Activated T-helper 2 cell treated with anti-CD3 and anti-CD28 coated beads, Interferon-gamma antibody, Interleukin-2, Interleukin-4, amounts not matched to agents 10 μg/mL and 5 μg/mL and 100 μg/mL, durations not matched to agents 14 hours and 24 hours and 36 hours (primary cell): ENCODE measurements at regions not wholly inside any gene's neighbourhood (a gene's known extent, or its start where the extent isn't known, plus 50 kb on each side); places are given as distances from the start of the nearest gene placed in this dataset.

Experiments used
- DNase-seq: peaks from one replicate; pipeline ENCODE4 v3.0.0; 2021; ENCODE audit warnings: low spot score
- H3K27ac Mint-ChIP-seq: one replicate; pipeline ENCODE4 v1.8.0; 2021; ENCODE audit warnings: mixed read lengths
- H3K27me3 Mint-ChIP-seq: one replicate; pipeline ENCODE4 v1.8.0; 2021; ENCODE audit warnings: low read depth, mixed read lengths
- H3K36me3 Mint-ChIP-seq: one replicate; pipeline ENCODE4 v1.8.0; 2021; ENCODE audit warnings: low read depth, mixed read lengths
- H3K4me1 Mint-ChIP-seq: one replicate; pipeline ENCODE4 v1.8.0; 2021; ENCODE audit warnings: low read depth, mixed read lengths
- H3K4me3 Mint-ChIP-seq: one replicate; pipeline ENCODE4 v1.8.0; 2021; ENCODE audit warnings: low read depth, mild to moderate bottlenecking, moderate library complexity, mixed read lengths
- H3K9me3 Mint-ChIP-seq: one replicate; pipeline ENCODE4 v1.8.0; 2021; ENCODE audit warnings: mixed read lengths
- intact Hi-C: fragments of 100-400 bp; cut with micrococcal nuclease; formaldehyde crosslinking; loops from one replicate; pipeline ENCODE4 v1.15.1; 2023

GRCh38 chr6:112752305-112752704, 405.2 kb downstream of the RFPL4B start:
- DNase-seq, result no peak
- Mint-ChIP-seq H3K9me3 (no peaks in the 10 kb centered on the region), H3K4me3 (no peak overlapping the region), H3K27me3 (no peaks in the 10 kb centered on the region), H3K4me1 (no peaks in the 10 kb centered on the region), H3K27ac (no peak overlapping the region), H3K36me3 (no peaks in the 10 kb centered on the region)
- intact Hi-C loops, result no loop called here

GRCh38 chr6:112752791-112753190, 405.7 kb downstream of the RFPL4B start:
- Mint-ChIP-seq H3K27me3 (no peaks in the 10 kb centered on the region), H3K4me3 (no peak overlapping the region), H3K4me1 (no peaks in the 10 kb centered on the region), H3K36me3 (no peaks in the 10 kb centered on the region), H3K9me3 (no peaks in the 10 kb centered on the region), H3K27ac (no peak overlapping the region)
- DNase-seq, result no peak
- intact Hi-C loops, result no loop called here

- Mint-ChIP-seq H3K4me3 (no peak overlapping the region), H3K9me3 (no peaks in the 10 kb centered on the region), H3K27me3 (no peaks in the 10 kb centered on the region), H3K36me3 (no peaks in the 10 kb centered on the region), H3K27ac (no peak overlapping the region), H3K4me1 (no peaks in the 10 kb centered on the region)
- DNase-seq, result no peak
- intact Hi-C loops, result no loop called here
Measured at GRCh38 chr6:112760831-112761230, 413.7 kb downstream of the RFPL4B start.

- no peak overlapping the region for H3K4me3 Mint-ChIP-seq
- no peak for DNase-seq
- no peaks in the 10 kb centered on the region for H3K9me3 Mint-ChIP-seq
- H3K36me3 Mint-ChIP-seq, result no peaks in the 10 kb centered on the region
- H3K4me1 Mint-ChIP-seq, result no peaks in the 10 kb centered on the region
- intact Hi-C loops, result no loop called here
- H3K27me3 Mint-ChIP-seq, result no peaks in the 10 kb centered on the region
- H3K27ac Mint-ChIP-seq, result no peak overlapping the region
Measured at GRCh38 chr6:112761740-112762139, 414.6 kb downstream of the RFPL4B start.

- Mint-ChIP-seq H3K27ac (no peak overlapping the region), H3K27me3 (no peaks in the 10 kb centered on the region), H3K4me3 (no peak overlapping the region), H3K9me3 (peaks cover 11% of the 10 kb centered on the region), H3K36me3 (no peaks in the 10 kb centered on the region), H3K4me1 (no peaks in the 10 kb centered on the region)
- DNase-seq, result no peak
- intact Hi-C loops, result no loop called here
Measured at GRCh38 chr6:112764377-112764776, 417.2 kb downstream of the RFPL4B start.

GRCh38 chr6:112770308-112770707, 423.2 kb downstream of the RFPL4B start:
- Mint-ChIP-seq H3K27me3 (no peaks in the 10 kb centered on the region), H3K4me1 (no peaks in the 10 kb centered on the region), H3K36me3 (no peaks in the 10 kb centered on the region), H3K4me3 (no peak overlapping the region), H3K27ac (no peak overlapping the region), H3K9me3 (peaks cover 11% of the 10 kb centered on the region)
- DNase-seq, result no peak
- intact Hi-C loops, result no loop called here

- intact Hi-C loops, result no loop called here
- no peak for DNase-seq
- Mint-ChIP-seq H3K27ac (no peak overlapping the region), H3K9me3 (peaks cover 6% of the 10 kb centered on the region), H3K27me3 (no peaks in the 10 kb centered on the region), H3K36me3 (no peaks in the 10 kb centered on the region), H3K4me1 (no peaks in the 10 kb centered on the region), H3K4me3 (no peak overlapping the region)
Measured at GRCh38 chr6:112773187-112773586, 426.1 kb downstream of the RFPL4B start.

GRCh38 chr6:112774319-112774718, 427.2 kb downstream of the RFPL4B start:
- intact Hi-C loops, result no loop called here
- DNase-seq, result no peak
- Mint-ChIP-seq H3K27me3 (no peaks in the 10 kb centered on the region), H3K4me3 (no peak overlapping the region), H3K9me3 (no peaks in the 10 kb centered on the region), H3K36me3 (no peaks in the 10 kb centered on the region), H3K27ac (no peak overlapping the region), H3K4me1 (no peaks in the 10 kb centered on the region)

GRCh38 chr6:112780498-112781096, 433.5 kb downstream of the RFPL4B start:
- H3K4me1 Mint-ChIP-seq, result no peaks in the 10 kb centered on the region
- no peaks in the 10 kb centered on the region for H3K9me3 Mint-ChIP-seq
- intact Hi-C loops, result loop anchor here (5.0 kb wide), 1 partner anchor 1077 kb away; the partner anchor contains the start of gene MARCKS
- H3K36me3 Mint-ChIP-seq, result no peaks in the 10 kb centered on the region
- H3K27me3 Mint-ChIP-seq, result no peaks in the 10 kb centered on the region
- H3K4me3 Mint-ChIP-seq, result no peak overlapping the region
- no peak overlapping the region for H3K27ac Mint-ChIP-seq
- DNase-seq, result no peak

GRCh38 chr6:112781241-112781640, 434.1 kb downstream of the RFPL4B start:
- Mint-ChIP-seq H3K36me3 (no peaks in the 10 kb centered on the region), H3K4me1 (no peaks in the 10 kb centered on the region), H3K27ac (no peak overlapping the region), H3K9me3 (no peaks in the 10 kb centered on the region), H3K27me3 (no peaks in the 10 kb centered on the region), H3K4me3 (no peak overlapping the region)
- no peak for DNase-seq
- intact Hi-C loops, result loop anchor here (5.0 kb wide), 1 partner anchor 1076 kb away; the partner anchor contains the start of gene MARCKS

GRCh38 chr6:112785408-112785807, 438.3 kb downstream of the RFPL4B start:
- Mint-ChIP-seq H3K9me3 (no peaks in the 10 kb centered on the region), H3K27me3 (no peaks in the 10 kb centered on the region), H3K4me3 (no peak overlapping the region), H3K27ac (no peak overlapping the region), H3K4me1 (no peaks in the 10 kb centered on the region), H3K36me3 (no peaks in the 10 kb centered on the region)
- no peak for DNase-seq
- intact Hi-C loops, result no loop called here

GRCh38 chr6:112786801-112787200, 439.7 kb downstream of the RFPL4B start:
- DNase-seq, result no peak
- intact Hi-C loops, result no loop called here
- H3K4me1 Mint-ChIP-seq, result no peaks in the 10 kb centered on the region
- no peak overlapping the region for H3K27ac Mint-ChIP-seq
- no peaks in the 10 kb centered on the region for H3K27me3 Mint-ChIP-seq
- H3K36me3 Mint-ChIP-seq, result no peaks in the 10 kb centered on the region
- H3K4me3 Mint-ChIP-seq, result no peak overlapping the region
- H3K9me3 Mint-ChIP-seq, result no peaks in the 10 kb centered on the region

- no peaks in the 10 kb centered on the region for H3K4me1 Mint-ChIP-seq
- no peaks in the 10 kb centered on the region for H3K9me3 Mint-ChIP-seq
- H3K27me3 Mint-ChIP-seq, result no peaks in the 10 kb centered on the region
- no peak overlapping the region for H3K27ac Mint-ChIP-seq
- intact Hi-C loops, result no loop called here
- H3K4me3 Mint-ChIP-seq, result no peak overlapping the region
- DNase-seq, result no peak
- no peaks in the 10 kb centered on the region for H3K36me3 Mint-ChIP-seq
Measured at GRCh38 chr6:112787371-112787770, 440.2 kb downstream of the RFPL4B start.

- Mint-ChIP-seq H3K9me3 (no peaks in the 10 kb centered on the region), H3K4me1 (no peaks in the 10 kb centered on the region), H3K36me3 (no peaks in the 10 kb centered on the region), H3K4me3 (no peak overlapping the region), H3K27me3 (no peaks in the 10 kb centered on the region), H3K27ac (no peak overlapping the region)
- intact Hi-C loops, result no loop called here
- DNase-seq, result no peak
Measured at GRCh38 chr6:112795316-112795715, 448.2 kb downstream of the RFPL4B start.
